ENCODE measurements at regions not wholly inside any gene's neighbourhood (a gene's known extent, or its start where the extent isn't known, plus 50 kb on each side); places are given as distances from the start of the nearest gene placed in this dataset.
"Not testable (repeated sequence)": the region's sequence is repeated elsewhere in the genome, so short reads cannot be mapped to it uniquely, and the experiment has no call there.

DNA sequence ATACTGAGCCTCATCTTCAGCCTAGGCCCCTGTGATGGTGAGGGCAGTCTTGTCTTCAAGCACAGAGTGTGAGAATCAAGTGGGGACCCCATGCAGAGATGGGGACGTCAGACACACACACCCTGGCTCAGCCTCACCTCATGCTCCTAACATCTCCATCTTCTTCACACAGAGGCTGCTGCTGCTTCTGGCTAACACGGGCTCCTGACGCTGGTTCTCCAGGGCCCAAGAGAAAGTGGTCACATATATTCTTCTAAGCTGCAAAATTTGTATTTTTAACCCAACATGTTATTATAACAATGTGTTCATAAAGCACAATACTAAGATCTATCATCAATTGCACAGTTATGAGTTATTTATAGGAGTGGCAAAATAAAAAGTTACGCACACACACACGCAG, 101.2 kb downstream of the VPREB1 start:
- DNase-seq (ENCODE audit: low read depth in 2 of 3, low spot score in 2 of 3): no peak

- DNase-seq (ENCODE audit: low read depth in 2 of 3, low spot score in 2 of 3): no peak
Measured at GRCh38 chr22:22346401-22347107, 102.0 kb downstream of the VPREB1 start.

- no peak for DNase-seq (ENCODE audit: low read depth in 2 of 3, low spot score in 2 of 3)
Measured at GRCh38 chr22:22348127-22348814, 103.7 kb downstream of the VPREB1 start.

DNA sequence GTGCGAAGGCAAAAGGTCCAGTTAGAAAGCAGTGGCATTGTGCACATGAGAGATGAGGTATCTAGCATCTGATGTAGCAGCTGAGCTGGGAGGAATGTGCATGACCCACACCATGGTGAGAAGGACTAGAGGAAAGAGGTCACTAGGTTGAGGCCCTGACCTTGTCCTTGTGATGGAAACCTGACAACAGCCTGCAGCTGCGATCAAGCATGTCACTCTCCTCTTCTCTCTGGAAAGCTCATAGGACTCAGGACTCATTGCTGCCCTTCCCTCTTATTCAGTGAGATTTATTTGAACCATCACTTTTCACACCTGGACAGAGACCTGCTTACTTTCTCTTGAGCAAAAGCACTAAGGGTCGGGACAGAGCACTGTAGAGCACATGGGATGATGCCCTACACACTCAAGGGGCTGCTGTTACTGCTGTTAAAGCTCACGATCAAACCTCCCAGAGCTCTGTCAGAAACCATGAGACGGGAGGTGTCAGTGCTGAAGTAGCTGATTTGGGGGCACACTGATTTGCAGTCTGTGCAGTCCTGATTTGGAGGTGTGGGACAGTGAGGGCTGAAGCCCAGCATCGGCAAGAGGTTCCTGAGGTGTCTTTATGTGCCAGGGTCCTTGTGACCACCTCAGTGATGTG, 104.3 kb downstream of the VPREB1 start:
- DNase-seq (ENCODE audit: low read depth in 2 of 3, low spot score in 2 of 3): no peak

DNA sequence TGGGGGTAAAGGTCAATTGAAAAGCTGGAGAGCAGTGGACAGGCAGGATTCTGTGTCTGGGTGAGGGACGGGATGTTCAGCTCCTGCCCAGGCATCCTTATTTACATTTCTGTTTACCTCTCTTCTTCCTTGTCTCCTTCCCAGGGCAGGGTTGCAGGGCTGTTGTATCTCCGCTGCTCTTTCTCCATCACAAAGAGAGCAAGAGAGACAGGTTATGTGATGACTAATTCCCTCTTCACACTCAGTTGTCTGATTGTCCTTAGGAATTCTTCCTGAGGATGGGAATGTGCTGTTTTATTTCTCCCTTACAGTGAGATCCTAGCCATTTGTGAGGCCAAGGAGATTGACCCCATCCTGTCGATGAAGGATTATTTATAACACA, 104.9 kb downstream of the VPREB1 start:
- DNase-seq (ENCODE audit: low read depth in 2 of 3, low spot score in 2 of 3): no peak

GRCh38 chr22:22351366-22351765, 106.8 kb downstream of the VPREB1 start:
- no peak for DNase-seq (ENCODE audit: low read depth in 2 of 3, low spot score in 2 of 3)

GRCh38 chr22:22352371-22352999, 107.9 kb downstream of the VPREB1 start:
- DNase-seq (ENCODE audit: low read depth in 2 of 3, low spot score in 2 of 3): no peak

- no peak for DNase-seq (ENCODE audit: low read depth in 2 of 3, low spot score in 2 of 3)
Measured at GRCh38 chr22:22355096-22355834, 110.7 kb downstream of the VPREB1 start.

DNA sequence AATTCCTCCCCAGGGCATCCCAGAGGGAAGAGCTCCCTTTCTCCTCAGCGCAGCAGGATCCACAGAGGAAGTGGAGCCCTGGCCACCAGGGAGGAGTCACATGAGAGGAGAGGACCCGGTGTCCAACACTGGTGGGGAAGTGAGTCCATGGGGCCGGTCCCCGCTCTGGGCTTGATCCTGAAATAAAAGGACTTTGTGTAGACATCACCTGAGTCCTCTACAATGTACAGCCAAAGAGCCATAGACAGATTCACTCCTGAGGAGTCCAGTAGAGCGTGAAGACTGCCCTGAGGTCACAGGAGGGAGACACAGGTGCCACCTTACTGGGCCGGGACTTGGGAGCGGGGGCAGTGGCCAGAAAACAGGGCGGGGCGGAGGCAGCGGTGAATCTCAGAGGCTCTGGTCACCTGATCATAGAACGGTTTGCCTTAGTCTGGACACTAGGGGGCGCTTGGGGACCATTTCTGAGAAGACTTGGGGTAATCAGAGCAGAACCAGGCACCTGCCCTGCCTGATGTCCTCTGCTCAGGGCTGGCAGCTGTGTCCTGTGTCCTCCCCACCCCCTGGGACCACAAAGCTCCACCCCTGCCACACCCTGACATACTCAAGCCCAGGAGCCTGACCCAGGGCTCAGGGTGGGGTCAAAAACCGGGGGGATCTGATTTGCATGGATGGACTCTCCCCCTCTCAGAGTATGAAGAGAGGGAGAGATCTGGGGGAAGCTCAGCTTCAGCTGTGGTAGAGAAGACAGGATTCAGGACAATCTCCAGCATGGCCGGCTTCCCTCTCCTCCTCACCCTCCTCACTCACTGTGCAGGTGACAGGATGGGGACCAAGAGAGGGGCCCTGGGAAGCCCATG, 112.7 kb downstream of the VPREB1 start:
- peak; percentile 47 to 82 (median 71) for DNase-seq (ENCODE audit: low read depth in 2 of 3, low spot score in 2 of 3)

DNA sequence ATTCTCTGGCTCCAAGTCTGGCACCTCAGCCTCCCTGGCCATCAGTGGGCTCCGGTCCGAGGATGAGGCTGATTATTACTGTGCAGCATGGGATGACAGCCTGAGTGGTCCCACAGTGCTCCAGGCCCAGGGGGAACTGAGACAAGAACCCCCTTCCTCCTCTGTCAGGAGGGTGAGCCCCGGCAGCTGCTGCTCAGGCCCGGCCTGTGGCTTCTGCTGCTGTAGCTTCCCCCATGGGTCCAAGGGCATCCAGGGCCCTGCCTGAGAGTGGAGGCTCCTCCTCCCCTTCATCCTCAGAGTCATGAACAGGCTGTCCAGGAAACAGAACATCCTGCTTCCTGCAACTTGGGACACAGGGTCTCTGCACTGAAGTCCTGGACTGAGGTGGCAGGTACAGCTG, 113.6 kb downstream of the VPREB1 start:
- DNase-seq (ENCODE audit: low read depth in 2 of 3, low spot score in 2 of 3): no peak

- DNase-seq (ENCODE audit: low read depth in 2 of 3, low spot score in 2 of 3): no peak
Measured at GRCh38 chr22:22358686-22359085, 114.1 kb downstream of the VPREB1 start.

DNA sequence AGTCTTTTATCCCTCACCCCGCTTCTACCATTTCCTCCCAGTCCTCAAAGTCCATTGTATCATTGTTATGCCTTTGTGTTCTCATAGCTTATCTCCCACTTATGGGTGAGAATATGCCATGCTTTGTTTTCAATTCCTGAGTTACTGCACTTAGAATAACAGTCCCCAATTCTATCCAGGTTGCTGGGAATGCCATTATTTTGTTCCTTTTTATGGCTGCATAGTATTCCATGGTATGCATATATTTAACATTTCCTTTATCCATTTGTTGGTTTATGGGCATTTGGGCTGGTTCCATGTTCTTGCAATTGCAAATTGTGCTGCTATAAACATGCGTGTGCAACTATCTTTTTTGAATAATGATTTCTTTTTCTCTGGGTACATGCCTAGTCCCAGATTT, 114.9 kb downstream of the VPREB1 start:
- no peak for DNase-seq (ENCODE audit: low read depth in 2 of 3, low spot score in 2 of 3)

DNA sequence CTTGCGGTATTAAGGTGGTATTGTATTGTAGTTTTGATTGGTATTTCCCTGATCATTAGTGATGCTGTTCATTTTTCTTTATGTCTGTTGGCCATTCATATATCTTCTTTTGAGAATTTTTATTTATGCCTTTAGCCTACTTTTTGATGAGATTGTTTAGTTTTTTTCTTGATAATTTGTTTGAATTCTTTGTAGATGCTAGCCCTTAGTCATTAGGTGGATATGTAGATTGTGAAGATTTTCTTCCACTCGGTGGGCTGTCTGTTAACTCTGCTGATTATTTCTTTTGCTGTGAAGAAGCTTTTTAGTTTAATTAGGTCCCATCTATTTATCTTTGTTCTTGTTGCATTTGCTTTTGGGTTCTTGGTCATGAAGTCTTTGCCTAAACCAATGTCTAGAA, 115.4 kb downstream of the VPREB1 start:
- DNase-seq (ENCODE audit: low read depth in 2 of 3, low spot score in 2 of 3): no peak

GRCh38 chr22:22362311-22362710, 117.7 kb downstream of the VPREB1 start:
- no peak for DNase-seq (ENCODE audit: low read depth in 2 of 3, low spot score in 2 of 3)

GRCh38 chr22:22362936-22363335, 118.3 kb downstream of the VPREB1 start:
- no peak for DNase-seq (ENCODE audit: low read depth in 2 of 3, low spot score in 2 of 3)

GRCh38 chr22:22364207-22364606, 119.6 kb downstream of the VPREB1 start:
- no peak for DNase-seq (ENCODE audit: low read depth in 2 of 3, low spot score in 2 of 3)

DNA sequence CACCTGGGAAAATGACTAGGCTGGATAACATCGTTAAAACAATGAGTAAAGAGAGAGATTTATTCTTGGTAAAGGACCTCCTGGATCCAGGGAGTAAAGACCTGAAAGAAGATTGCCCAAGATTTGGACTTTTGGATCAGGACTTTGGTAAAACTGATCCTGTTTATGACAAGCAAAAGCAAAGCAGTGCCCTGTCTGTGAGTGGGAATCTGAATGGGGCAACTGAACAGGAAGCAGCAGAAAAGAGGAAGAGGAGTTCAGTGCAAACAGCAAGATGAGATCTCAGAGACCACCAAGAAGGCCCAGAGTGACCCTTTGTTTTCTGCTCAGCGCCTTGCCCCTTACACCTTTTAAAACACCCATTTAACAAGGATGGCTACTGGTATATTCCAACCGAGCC, 122.0 kb downstream of the VPREB1 start:
- DNase-seq (ENCODE audit: low read depth in 2 of 3, low spot score in 2 of 3): no peak

GRCh38 chr22:22368516-22368915, 123.9 kb downstream of the VPREB1 start:
- DNase-seq (ENCODE audit: low read depth in 2 of 3, low spot score in 2 of 3): no peak

GRCh38 chr22:22369219-22369963, 124.8 kb downstream of the VPREB1 start:
- not testable (repeated sequence) for DNase-seq (ENCODE audit: low read depth in 2 of 3, low spot score in 2 of 3)

- no peak for DNase-seq (ENCODE audit: low read depth in 2 of 3, low spot score in 2 of 3)
Measured at GRCh38 chr22:22369964-22370270, 125.3 kb downstream of the VPREB1 start.
